ENCODE measurements at regions not wholly inside any gene's neighbourhood (a gene's known extent, or its start where the extent isn't known, plus 50 kb on each side); places are given as distances from the start of the nearest gene placed in this dataset.

- intact Hi-C loops (cut with DNase I): no loop called here
- H3K27me3 ChIP-seq: no peaks in the 10 kb centered on the region
- TF ChIP-seq, protein P1, sequence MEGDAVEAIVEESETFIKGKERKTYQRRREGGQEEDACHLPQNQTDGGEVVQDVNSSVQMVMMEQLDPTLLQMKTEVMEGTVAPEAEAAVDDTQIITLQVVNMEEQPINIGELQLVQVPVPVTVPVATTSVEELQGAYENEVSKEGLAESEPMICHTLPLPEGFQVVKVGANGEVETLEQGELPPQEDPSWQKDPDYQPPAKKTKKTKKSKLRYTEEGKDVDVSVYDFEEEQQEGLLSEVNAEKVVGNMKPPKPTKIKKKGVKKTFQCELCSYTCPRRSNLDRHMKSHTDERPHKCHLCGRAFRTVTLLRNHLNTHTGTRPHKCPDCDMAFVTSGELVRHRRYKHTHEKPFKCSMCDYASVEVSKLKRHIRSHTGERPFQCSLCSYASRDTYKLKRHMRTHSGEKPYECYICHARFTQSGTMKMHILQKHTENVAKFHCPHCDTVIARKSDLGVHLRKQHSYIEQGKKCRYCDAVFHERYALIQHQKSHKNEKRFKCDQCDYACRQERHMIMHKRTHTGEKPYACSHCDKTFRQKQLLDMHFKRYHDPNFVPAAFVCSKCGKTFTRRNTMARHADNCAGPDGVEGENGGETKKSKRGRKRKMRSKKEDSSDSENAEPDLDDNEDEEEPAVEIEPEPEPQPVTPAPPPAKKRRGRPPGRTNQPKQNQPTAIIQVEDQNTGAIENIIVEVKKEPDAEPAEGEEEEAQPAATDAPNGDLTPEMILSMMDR (IDR thresholded peaks at IDR 0.05): no peak
- TF ChIP-seq POLR2A (IDR thresholded peaks at IDR 0.05): no peak
- no peaks in the 10 kb centered on the region for H3K9me3 ChIP-seq
- no peaks in the 10 kb centered on the region for H3K4me1 ChIP-seq
- DNase-seq: no peak
- H3K4me3 ChIP-seq (replicated peaks in 1 of 3): no peak overlapping the region
- H3K36me3 ChIP-seq: no peaks in the 10 kb centered on the region
- no peak overlapping the region for H3K27ac ChIP-seq
- WGBS, 2 donors: 72 to 77% methylated on average over 12 to 13 of the region's 13 CpGs
These were observed 160.9 kb upstream of the CSF3R start for GRCh38 chr1:36643371-36644270.

- 92 to 100% methylated on average over 2 of the region's 2 CpGs for WGBS, 2 donors
- no peaks in the 10 kb centered on the region for H3K4me1 ChIP-seq
- H3K9me3 ChIP-seq: no peaks in the 10 kb centered on the region
- H3K36me3 ChIP-seq: no peaks in the 10 kb centered on the region
- TF ChIP-seq, protein P1 (IDR thresholded peaks at IDR 0.05): no peak
- TF ChIP-seq POLR2A (IDR thresholded peaks at IDR 0.05): no peak
- H3K27ac ChIP-seq: no peak overlapping the region
- no peak for DNase-seq
- intact Hi-C loops (cut with DNase I): no loop called here
- no peak overlapping the region for H3K4me3 ChIP-seq (replicated peaks in 1 of 3)
- H3K27me3 ChIP-seq: no peaks in the 10 kb centered on the region
These were observed 160.1 kb upstream of the CSF3R start for GRCh38 chr1:36642802-36643201.

GRCh38 chr1:36641776-36642175 lies 159.1 kb upstream of the CSF3R start:
- no peak for TF ChIP-seq POLR2A (IDR thresholded peaks at IDR 0.05)
- TF ChIP-seq, protein P1 (IDR thresholded peaks at IDR 0.05): no peak
- no peak overlapping the region for H3K27ac ChIP-seq
- DNase-seq: no peak
- intact Hi-C loops (cut with DNase I): no loop called here
- WGBS, 2 donors: 89 to 100% methylated on average over 1 of the region's 1 CpG
- no peaks in the 10 kb centered on the region for H3K36me3 ChIP-seq
- no peaks in the 10 kb centered on the region for H3K4me1 ChIP-seq
- no peaks in the 10 kb centered on the region for H3K9me3 ChIP-seq
- H3K27me3 ChIP-seq: no peaks in the 10 kb centered on the region
- no peak overlapping the region for H3K4me3 ChIP-seq (replicated peaks in 1 of 3)

DNA sequence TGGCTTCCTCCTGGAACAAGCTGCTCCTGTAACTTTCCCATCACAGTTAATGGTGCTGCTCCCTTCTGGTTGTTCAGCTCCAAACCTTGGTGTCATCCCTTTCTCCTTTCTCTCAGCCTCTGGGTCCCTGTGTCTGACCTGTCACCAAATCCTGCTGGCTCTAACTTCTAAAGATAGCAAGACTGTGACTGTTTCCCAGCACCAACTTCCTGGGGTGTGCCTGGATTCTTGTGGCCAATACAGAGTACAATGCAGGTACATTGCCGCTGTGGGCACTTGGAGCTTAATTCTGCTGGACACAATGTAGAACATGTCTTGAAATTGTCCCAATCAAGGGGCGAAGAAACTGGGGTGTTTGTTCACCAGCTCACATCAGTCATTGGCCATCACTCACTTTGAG lies 156.7 kb upstream of the CSF3R start:
- no peak overlapping the region for H3K27ac ChIP-seq
- H3K27me3 ChIP-seq: no peaks in the 10 kb centered on the region
- intact Hi-C loops (cut with DNase I): no loop called here
- no peaks in the 10 kb centered on the region for H3K4me1 ChIP-seq
- WGBS, 2 donors: 93 to 100% methylated on average over 1 to 2 of the region's 2 CpGs
- no peaks in the 10 kb centered on the region for H3K36me3 ChIP-seq
- no peaks in the 10 kb centered on the region for H3K9me3 ChIP-seq
- DNase-seq: no peak
- no peak for TF ChIP-seq POLR2A (IDR thresholded peaks at IDR 0.05)
- TF ChIP-seq, protein P1 (IDR thresholded peaks at IDR 0.05): no peak
- no peak overlapping the region for H3K4me3 ChIP-seq (replicated peaks in 1 of 3)

GRCh38 chr1:36638268-36638667 lies 155.6 kb upstream of the CSF3R start:
- WGBS, 2 donors: 72 to 87% methylated on average over 2 to 3 of the region's 3 CpGs
- DNase-seq: no peak
- Histone ChIP-seq H3K36me3 (no peaks in the 10 kb centered on the region), H3K27ac (no peak overlapping the region), H3K4me3 (replicated peaks in 1 of 3) (no peak overlapping the region), H3K4me1 (no peaks in the 10 kb centered on the region), H3K9me3 (no peaks in the 10 kb centered on the region), H3K27me3 (no peaks in the 10 kb centered on the region)
- intact Hi-C loops (cut with DNase I): no loop called here
- TF ChIP-seq, protein P1 (IDR thresholded peaks at IDR 0.05): no peak
- no peak for TF ChIP-seq POLR2A (IDR thresholded peaks at IDR 0.05)
